H1 (cell line): ENCODE measurements at regions not wholly inside any gene's neighbourhood (a gene's known extent, or its start where the extent isn't known, plus 50 kb on each side); places are given as distances from the start of the nearest gene placed in this dataset.

ENCODE experiments used
- BCL11A ChIP-seq, 2 experiments: IDR thresholded peaks; one replicate each; pipeline ENCODE4 v1.6.1; 2011; ENCODE audit warnings: low read depth in 2 of 2, low read length in 2 of 2, mild to moderate bottlenecking in 2 of 2
- CBX8 ChIP-seq: fragments of 300-800, 300-1000 bp; sonication (generic); IDR thresholded peaks from 2 replicates; pipeline ENCODE4 v1.7.1; 2016; ENCODE audit warnings: low read depth, low read length, borderline replicate concordance
- CEBPB ChIP-seq: IDR thresholded peaks from 2 replicates; pipeline ENCODE4 v1.6.1; 2012; ENCODE audit warnings: low read depth, low read length
- CHD7 ChIP-seq: fragments of 300-600 bp; sonication (generic); IDR thresholded peaks from 2 replicates; pipeline ENCODE4 v1.7.1; 2012; ENCODE audit warnings: low read length, moderate library complexity, mild to moderate bottlenecking, inconsistent platforms; ENCODE audit not compliant: insufficient replicate concordance
- JUND ChIP-seq: IDR thresholded peaks from 2 replicates; pipeline ENCODE4 v1.6.1; 2011; ENCODE audit warnings: mild to moderate bottlenecking, improper control_type of control experiment, low read length
- RXRA ChIP-seq: IDR thresholded peaks from 2 replicates; pipeline ENCODE4 v1.6.1; 2011; ENCODE audit warnings: low read depth, mild to moderate bottlenecking, low read length, moderate library complexity; ENCODE audit not compliant: insufficient read depth
- TEAD4 ChIP-seq: IDR thresholded peaks from 2 replicates; pipeline ENCODE4 v1.6.1; 2012; ENCODE audit warnings: low read depth, low read length, inconsistent platforms, mixed read lengths

- TF ChIP-seq CHD7 (no peak), TEAD4 (no peak), CBX8 (no peak), JUND (no peak), BCL11A (IDR thresholded peaks at IDR 0.05; ENCODE audit: low read depth in 2 of 2, low read length in 2 of 2) (no peak), RXRA (no peak), CEBPB (no peak)
Measured at GRCh38 chr5:152086668-152087067, 162.0 kb upstream of the GLRA1 start (continued).
